ENCODE measurements at regions not wholly inside any gene's neighbourhood (a gene's known extent, or its start where the extent isn't known, plus 50 kb on each side); places are given as distances from the start of the nearest gene placed in this dataset.

DNA sequence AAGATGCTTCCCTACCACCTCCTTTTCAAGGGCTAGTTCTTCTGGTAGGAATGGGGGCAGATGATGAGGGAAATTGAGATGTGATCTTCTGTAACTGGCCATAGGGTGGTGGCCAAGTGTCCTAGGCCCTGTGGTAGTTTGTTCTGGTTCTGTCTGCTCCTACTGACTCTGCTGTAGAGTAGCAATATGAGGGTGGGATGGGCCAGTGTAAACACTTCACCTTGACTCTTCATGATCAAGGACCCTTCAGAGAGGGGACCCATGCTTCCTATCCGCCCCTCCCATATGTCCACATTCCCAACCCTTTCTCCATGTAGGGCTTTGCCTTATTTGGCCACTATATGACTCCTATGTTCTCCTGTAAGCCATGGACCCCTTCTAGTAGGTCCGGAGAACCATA is 230.3 kb upstream of the SESN3 start (continued):
- no peak for TF ChIP-seq YY1 (IDR thresholded peaks at IDR 0.05; ENCODE audit: low read depth, low read length)
- no peak for TF ChIP-seq KDM1A (IDR thresholded peaks at IDR 0.05; ENCODE audit: borderline replicate concordance, low read length)
- no peak for TF ChIP-seq GABPA (IDR thresholded peaks at IDR 0.05; ENCODE audit: borderline replicate concordance, insufficient read depth, low read length)
- TF ChIP-seq TEAD4 (IDR thresholded peaks at IDR 0.05; ENCODE audit: low read depth, low read length) = no peak
- no peak for TF ChIP-seq POU5F1 (IDR thresholded peaks at IDR 0.05; ENCODE audit: low read depth, low read length)
